ENCODE measurements at regions not wholly inside any gene's neighbourhood (a gene's known extent, or its start where the extent isn't known, plus 50 kb on each side); places are given as distances from the start of the nearest gene placed in this dataset.
A peak's percentile ranks its signal among the peaks of the same experiment; 100 is the strongest.

DNA sequence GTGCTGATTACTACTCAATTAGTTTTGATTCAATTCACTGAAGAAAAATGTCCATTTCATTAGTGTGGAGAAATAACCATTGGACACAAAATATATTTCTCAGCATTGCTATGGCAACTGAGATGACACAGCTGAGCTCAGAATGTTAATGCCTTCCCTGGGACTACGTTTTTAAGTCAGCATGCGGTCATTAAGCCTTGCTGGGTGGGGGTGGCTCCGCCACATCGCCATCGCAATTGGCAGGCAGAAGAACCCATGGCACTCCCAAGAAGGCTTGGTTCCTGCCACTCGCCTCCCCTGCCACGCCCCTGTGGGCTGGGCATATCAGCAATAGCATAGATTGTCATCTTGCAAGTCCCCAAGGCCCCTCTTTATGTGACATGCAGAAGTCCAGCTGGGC, 256.7 kb upstream of the CAMK1G start:
- Mint-ChIP-seq H3K9me3 (no peaks in the 10 kb centered on the region), H3K27ac (no peak overlapping the region), H3K36me3 (no peaks in the 10 kb centered on the region), H3K27me3 (peaks cover 3% of the 10 kb centered on the region), H3K4me1 (no peaks in the 10 kb centered on the region), H3K4me3 (no peak overlapping the region)
- ATAC-seq (ENCODE audit: low read depth) (no peak), DNase-seq (no peak)
- POLR2A ChIA-PET: no interaction called here

GRCh38 chr1:209328196-209328595, 255.3 kb upstream of the CAMK1G start:
- Mint-ChIP-seq H3K4me3 (no peak overlapping the region), H3K27me3 (peaks cover 5% of the 10 kb centered on the region), H3K36me3 (no peaks in the 10 kb centered on the region), H3K27ac (no peak overlapping the region), H3K4me1 (no peaks in the 10 kb centered on the region), H3K9me3 (no peaks in the 10 kb centered on the region)
- POLR2A ChIA-PET: no interaction called here
- ATAC-seq (ENCODE audit: low read depth): no peak
- DNase-seq: no peak

GRCh38 chr1:209335178-209335577, 248.3 kb upstream of the CAMK1G start:
- POLR2A ChIA-PET: no interaction called here
- Mint-ChIP-seq H3K27me3 (peaks cover 7% of the 10 kb centered on the region), H3K4me1 (no peaks in the 10 kb centered on the region), H3K4me3 (no peak overlapping the region), H3K9me3 (no peaks in the 10 kb centered on the region), H3K36me3 (no peaks in the 10 kb centered on the region), H3K27ac (no peak overlapping the region)
- ATAC-seq (ENCODE audit: low read depth): no peak
- DNase-seq: no peak

GRCh38 chr1:209341146-209341545, 242.4 kb upstream of the CAMK1G start:
- ATAC-seq (ENCODE audit: low read depth): no peak
- Mint-ChIP-seq H3K9me3 (no peaks in the 10 kb centered on the region), H3K27me3 (peaks cover 6% of the 10 kb centered on the region), H3K4me1 (no peaks in the 10 kb centered on the region), H3K36me3 (no peaks in the 10 kb centered on the region), H3K4me3 (no peak overlapping the region), H3K27ac (no peak overlapping the region)
- POLR2A ChIA-PET: no interaction called here
- DNase-seq: no peak

DNA sequence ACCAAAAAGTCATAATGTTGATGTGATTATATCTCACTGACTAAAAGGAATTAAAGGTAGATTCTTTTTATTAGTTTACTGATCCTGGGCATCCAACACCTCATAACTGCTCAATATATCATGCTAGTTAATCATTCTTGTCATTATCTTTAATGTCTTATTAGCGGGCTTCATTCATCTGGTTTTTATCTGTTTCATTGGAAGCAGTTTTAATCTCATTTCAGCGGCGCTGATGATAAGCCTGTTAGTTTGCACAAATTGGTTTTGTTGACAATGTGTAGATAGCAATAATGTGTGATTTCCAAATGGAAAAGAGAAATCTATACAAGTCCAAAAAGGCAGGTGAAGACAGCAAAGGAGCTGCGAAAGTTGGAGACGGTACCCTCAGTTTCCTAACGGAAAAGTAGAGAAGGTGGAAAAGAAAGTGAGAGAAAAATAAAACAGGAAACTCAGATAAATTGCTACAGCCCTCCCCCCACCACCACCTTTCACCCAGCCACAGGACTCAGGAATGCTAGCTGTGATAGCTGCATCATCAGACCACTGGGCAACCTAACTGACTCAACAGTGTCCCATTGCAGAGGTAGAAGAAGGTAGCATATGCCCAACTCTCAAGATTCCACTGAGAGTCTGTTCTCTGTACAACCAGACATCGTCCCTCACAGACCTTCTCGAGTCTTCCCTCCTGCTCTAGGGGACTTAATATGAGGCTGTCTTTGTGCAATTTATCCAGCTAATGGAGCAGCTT, 241.7 kb upstream of the CAMK1G start:
- POLR2A ChIA-PET: no interaction called here
- H3K4me1 Mint-ChIP-seq: no peaks in the 10 kb centered on the region
- no peak overlapping the region for H3K4me3 Mint-ChIP-seq
- no peaks in the 10 kb centered on the region for H3K9me3 Mint-ChIP-seq
- DNase-seq: no peak
- ATAC-seq (ENCODE audit: low read depth): no peak
- no peak overlapping the region for H3K27ac Mint-ChIP-seq
- no peaks in the 10 kb centered on the region for H3K36me3 Mint-ChIP-seq
- H3K27me3 Mint-ChIP-seq: peaks cover 6% of the 10 kb centered on the region

DNA sequence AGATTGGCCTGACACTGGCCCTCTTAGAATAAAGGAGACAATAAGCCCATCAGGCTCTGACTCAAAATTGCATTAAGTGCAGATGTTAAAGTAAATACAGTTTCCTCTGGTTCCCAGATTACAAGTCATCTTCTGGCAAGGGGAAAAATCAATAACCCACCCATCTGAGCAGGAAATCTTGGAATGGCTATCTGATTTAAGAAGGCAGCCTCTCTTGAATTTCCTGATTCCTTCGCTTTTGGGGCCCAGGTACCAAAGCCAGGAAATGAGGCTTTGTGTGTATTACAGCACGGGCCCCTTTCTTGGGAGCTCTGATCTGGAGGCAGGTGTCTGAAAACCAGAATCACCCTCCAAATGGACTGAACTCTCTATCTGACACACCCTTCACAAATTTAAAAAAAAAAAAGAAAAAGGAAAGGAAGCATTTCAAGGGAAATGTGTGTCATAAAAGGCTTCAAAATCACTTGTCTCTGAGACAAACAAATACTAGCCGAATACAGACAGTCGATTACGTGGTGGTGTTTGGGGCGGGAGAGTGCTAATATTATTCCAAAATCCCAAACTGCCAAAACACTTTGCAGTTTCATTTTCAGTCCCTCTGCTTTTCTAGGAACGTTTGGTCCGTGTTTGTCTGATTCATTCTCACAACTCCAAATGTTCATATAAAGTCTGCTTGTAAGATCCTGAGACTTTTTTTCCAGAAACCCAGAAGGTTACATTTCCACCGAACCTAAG, 240.9 kb upstream of the CAMK1G start:
- Mint-ChIP-seq H3K4me3 (no peak overlapping the region), H3K9me3 (no peaks in the 10 kb centered on the region), H3K27ac (no peak overlapping the region), H3K4me1 (no peaks in the 10 kb centered on the region), H3K36me3 (no peaks in the 10 kb centered on the region), H3K27me3 (peaks cover 6% of the 10 kb centered on the region)
- no peak for ATAC-seq (ENCODE audit: low read depth)
- POLR2A ChIA-PET: no interaction called here
- DNase-seq: no peak

DNA sequence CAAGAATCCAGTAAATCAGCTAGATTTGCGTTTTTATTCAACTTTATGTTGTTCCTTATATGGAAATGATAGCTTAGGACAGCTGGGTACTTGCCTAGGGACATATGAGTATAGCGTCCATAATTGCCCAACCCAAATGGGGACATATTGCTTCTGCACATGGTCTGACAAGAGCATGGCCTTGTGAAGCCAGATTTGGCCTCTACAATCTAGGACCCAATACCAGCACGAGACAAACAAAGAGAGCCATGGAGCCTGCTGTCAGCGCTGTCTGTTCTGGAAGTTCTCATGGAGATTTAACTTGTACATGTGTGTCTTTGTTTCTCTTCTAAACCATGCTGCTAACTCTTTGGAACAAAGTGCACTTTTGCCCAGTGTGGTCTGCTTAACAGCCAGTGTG, 240.0 kb upstream of the CAMK1G start:
- Mint-ChIP-seq H3K27ac (no peak overlapping the region), H3K27me3 (peaks cover 7% of the 10 kb centered on the region), H3K9me3 (no peaks in the 10 kb centered on the region), H3K4me3 (no peak overlapping the region), H3K36me3 (no peaks in the 10 kb centered on the region), H3K4me1 (no peaks in the 10 kb centered on the region)
- ATAC-seq (ENCODE audit: low read depth): no peak
- no peak for DNase-seq
- POLR2A ChIA-PET: no interaction called here

DNA sequence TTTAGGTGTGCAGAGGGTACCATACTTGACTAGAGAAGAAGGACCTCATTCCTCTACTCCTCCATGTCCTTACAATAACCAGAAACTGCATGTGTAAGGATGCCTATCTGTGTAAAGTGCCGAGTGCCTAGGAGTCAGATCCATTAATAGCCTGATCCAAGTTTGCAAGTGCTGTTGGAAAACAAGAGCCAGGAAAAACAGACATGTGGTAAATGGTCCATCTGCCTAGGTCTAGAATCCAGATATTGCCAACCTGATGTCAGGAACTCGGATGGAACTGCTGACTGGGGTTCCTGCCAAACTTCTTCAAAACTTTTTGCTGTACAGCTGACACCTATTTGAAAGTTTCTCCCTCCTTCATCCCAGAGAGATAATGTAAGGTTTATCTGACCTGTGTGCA, 239.4 kb upstream of the CAMK1G start:
- no peak overlapping the region for H3K27ac Mint-ChIP-seq
- POLR2A ChIA-PET: no interaction called here
- no peaks in the 10 kb centered on the region for H3K4me1 Mint-ChIP-seq
- DNase-seq (no peak), ATAC-seq (ENCODE audit: low read depth) (no peak)
- no peak overlapping the region for H3K4me3 Mint-ChIP-seq
- H3K9me3 Mint-ChIP-seq: no peaks in the 10 kb centered on the region
- H3K27me3 Mint-ChIP-seq: peaks cover 8% of the 10 kb centered on the region
- H3K36me3 Mint-ChIP-seq: no peaks in the 10 kb centered on the region

DNA sequence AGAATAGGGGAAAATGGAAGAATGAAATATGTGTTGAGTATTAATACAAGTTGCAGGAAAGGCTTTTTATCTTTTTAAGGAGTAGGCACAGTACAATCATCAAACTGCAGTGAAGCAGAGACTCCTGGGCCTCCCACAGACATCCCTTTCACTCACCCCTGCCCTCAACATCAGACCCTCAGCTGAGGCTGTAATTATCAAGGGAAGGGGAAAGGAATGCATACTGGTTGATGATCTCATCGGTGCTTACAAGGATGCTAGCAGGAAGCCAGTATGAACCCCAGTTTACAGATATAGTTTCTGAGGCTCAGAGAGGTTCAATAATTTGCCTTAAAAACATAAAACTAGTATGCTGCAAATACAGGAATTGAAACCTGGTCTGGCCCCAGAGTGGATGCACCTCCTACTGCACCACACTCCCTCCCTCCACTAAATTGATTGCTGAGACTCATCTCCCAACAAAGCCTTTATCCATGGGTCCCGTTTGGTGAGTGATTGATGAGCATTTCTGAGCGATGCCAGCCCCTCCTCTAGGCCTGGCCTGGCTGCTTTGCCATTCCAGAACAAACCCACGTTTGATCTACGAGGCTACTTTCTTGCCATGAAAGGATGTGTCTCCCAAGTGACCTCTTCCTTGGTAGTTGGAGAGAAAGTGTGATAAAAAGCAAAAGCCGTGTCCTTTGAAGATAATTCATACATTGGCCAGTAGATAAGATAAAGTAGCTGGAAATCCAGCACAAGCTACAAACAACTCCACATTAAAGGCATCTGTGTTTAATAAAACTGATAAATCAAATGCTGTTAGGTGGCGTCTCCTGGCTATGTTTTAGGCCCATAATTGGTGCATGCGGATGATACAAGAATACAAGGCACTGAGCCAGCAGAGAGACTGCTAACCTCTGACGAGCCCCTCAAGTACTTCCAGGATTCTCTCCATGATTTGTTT, 233.9 kb upstream of the CAMK1G start:
- peaks cover 6% of the 10 kb centered on the region for H3K27me3 Mint-ChIP-seq
- DNase-seq (no peak), ATAC-seq (ENCODE audit: low read depth) (no peak)
- H3K4me1 Mint-ChIP-seq: no peaks in the 10 kb centered on the region
- no peaks in the 10 kb centered on the region for H3K9me3 Mint-ChIP-seq
- no peak overlapping the region for H3K27ac Mint-ChIP-seq
- POLR2A ChIA-PET: no interaction called here
- H3K36me3 Mint-ChIP-seq: no peaks in the 10 kb centered on the region
- H3K4me3 Mint-ChIP-seq: no peak overlapping the region

- Mint-ChIP-seq H3K4me3 (no peak overlapping the region), H3K4me1 (no peaks in the 10 kb centered on the region), H3K36me3 (no peaks in the 10 kb centered on the region), H3K27me3 (peaks cover 6% of the 10 kb centered on the region), H3K9me3 (no peaks in the 10 kb centered on the region), H3K27ac (no peak overlapping the region)
- no peak for DNase-seq
- POLR2A ChIA-PET: no interaction called here
- no peak for ATAC-seq (ENCODE audit: low read depth)
Measured at GRCh38 chr1:209353053-209353452, 230.5 kb upstream of the CAMK1G start.

GRCh38 chr1:209354111-209354839, 229.2 kb upstream of the CAMK1G start:
- Mint-ChIP-seq H3K36me3 (no peaks in the 10 kb centered on the region), H3K4me3 (no peak overlapping the region), H3K27ac (no peak overlapping the region), H3K4me1 (no peaks in the 10 kb centered on the region), H3K27me3 (peaks cover 5% of the 10 kb centered on the region), H3K9me3 (no peaks in the 10 kb centered on the region)
- ATAC-seq (ENCODE audit: low read depth) (peak; percentile 77), DNase-seq (peak; percentile 36)
- POLR2A ChIA-PET: no interaction called here

DNA sequence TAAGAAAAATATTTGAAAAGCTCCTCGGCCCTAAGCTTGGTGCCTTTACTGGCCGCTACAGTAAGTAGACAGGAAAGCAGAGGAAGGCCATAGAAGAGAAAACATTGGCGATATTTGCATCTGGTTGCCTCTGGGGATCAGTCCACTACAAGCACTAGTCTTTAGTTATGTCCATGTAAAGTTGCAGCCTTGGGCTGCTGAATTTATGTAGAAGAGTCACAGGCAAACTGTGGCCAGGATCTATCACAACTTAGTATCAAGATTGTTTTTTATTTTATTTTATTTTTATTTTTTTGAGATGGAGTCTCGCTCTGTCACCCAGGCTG, 228.7 kb upstream of the CAMK1G start:
- ATAC-seq (ENCODE audit: low read depth): no peak
- H3K9me3 Mint-ChIP-seq: no peaks in the 10 kb centered on the region
- no peak overlapping the region for H3K27ac Mint-ChIP-seq

GRCh38 chr1:209355415-209355814, 228.1 kb upstream of the CAMK1G start:
- H3K27me3 Mint-ChIP-seq: peaks cover 5% of the 10 kb centered on the region
- ATAC-seq (ENCODE audit: low read depth): no peak

More for the DNA sequence above, 228.7 kb upstream of the CAMK1G start:
- POLR2A ChIA-PET: no interaction called here
- Mint-ChIP-seq H3K36me3 (no peaks in the 10 kb centered on the region), H3K27me3 (peaks cover 5% of the 10 kb centered on the region), H3K4me1 (no peaks in the 10 kb centered on the region), H3K4me3 (no peak overlapping the region)
- no peak for DNase-seq

More at GRCh38 chr1:209355415-209355814, 228.1 kb upstream of the CAMK1G start:
- Mint-ChIP-seq H3K36me3 (no peaks in the 10 kb centered on the region), H3K4me1 (no peaks in the 10 kb centered on the region), H3K27ac (no peak overlapping the region), H3K4me3 (no peak overlapping the region), H3K9me3 (no peaks in the 10 kb centered on the region)
- POLR2A ChIA-PET: no interaction called here
- DNase-seq: no peak

All from activated naive CD8-positive, alpha-beta T cell treated with anti-CD3 and anti-CD28 coated beads, Interleukin-2, amount 10 ng/mL, durations not matched to agents 7 days and 5 days (primary cell).